ENCODE measurements at regions not wholly inside any gene's neighbourhood (a gene's known extent, or its start where the extent isn't known, plus 50 kb on each side); places are given as distances from the start of the nearest gene placed in this dataset.

DNA sequence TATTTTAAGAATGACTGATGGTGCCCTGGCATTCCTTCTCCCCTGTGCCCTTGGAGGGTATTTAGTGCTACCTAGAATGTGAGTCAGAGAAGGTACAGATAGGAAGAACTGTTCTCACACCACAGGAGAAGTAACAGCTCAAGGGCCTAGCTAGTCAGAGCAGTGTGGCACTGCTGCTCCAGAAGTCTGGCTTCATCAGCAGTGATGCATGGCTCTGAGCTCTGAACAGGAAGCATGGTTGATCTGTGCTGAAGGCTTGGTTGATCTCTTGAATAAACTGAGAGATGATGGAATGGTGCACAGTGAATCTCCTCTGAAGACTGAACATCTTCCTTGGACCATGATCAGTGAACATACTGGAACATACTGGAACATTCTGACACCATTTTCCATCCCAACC, 425.3 kb upstream of the SLC35B3 start:
- Histone ChIP-seq H3K56ac (ENCODE audit: extremely low read depth, insufficient read depth, low read length) (no peak overlapping the region), H2BK20ac (ENCODE audit: low read depth, low read length) (no peak overlapping the region), H2BK120ac (ENCODE audit: low read depth, low read length) (no peak overlapping the region), H3K9me1 (ENCODE audit: insufficient read depth, low read length) (no peaks in the 10 kb centered on the region), H2BK15ac (ENCODE audit: low read depth, low read length) (no peak overlapping the region), H3K9me3 (ENCODE audit: control insufficient read depth, insufficient read depth, low read length) (peaks cover 14% of the 10 kb centered on the region), H4K91ac (ENCODE audit: insufficient read depth, low read depth, low read length) (no peak overlapping the region), H4K8ac (ENCODE audit: low read depth in 2 of 2, low read length in 2 of 2) (no peak overlapping the region), H3K27me3 (ENCODE audit: control insufficient read depth, insufficient read depth, low read length) (no peaks in the 10 kb centered on the region), H4K5ac (ENCODE audit: low read depth, low read length) (no peak overlapping the region), H3K79me1 (ENCODE audit: low read depth in 1 of 2, low read length in 2 of 2) (no peaks in the 10 kb centered on the region), H3K9ac (ENCODE audit: low read depth, low read length) (no peak overlapping the region), H3K23ac (ENCODE audit: low read depth, low read length) (no peak overlapping the region), H3K4me2 (ENCODE audit: low read depth, low read length) (no peak overlapping the region), H2AFZ (replicated peaks; ENCODE audit: low read length, poor library complexity) (no peak overlapping the region), H2BK5ac (ENCODE audit: low read depth, low read length, poor library complexity, severe bottlenecking) (no peak overlapping the region), H2AK5ac (ENCODE audit: low read depth, low read length) (no peak overlapping the region), H3K36me3 (ENCODE audit: control insufficient read depth, insufficient read depth, low read length) (no peaks in the 10 kb centered on the region), H3K18ac (ENCODE audit: low read depth, low read length) (no peak overlapping the region), H3K4ac (ENCODE audit: low read depth, low read length) (no peak overlapping the region), H3K4me1 (ENCODE audit: control insufficient read depth, insufficient read depth, low read length) (no peaks in the 10 kb centered on the region), H2AK9ac (replicated peaks; ENCODE audit: low read depth, low read length, poor library complexity) (no peak overlapping the region), H3K4me3 (ENCODE audit: insufficient read depth, low read depth, low read length) (no peak overlapping the region), H3K14ac (replicated peaks; ENCODE audit: low read depth, low read length) (no peak overlapping the region), H4K20me1 (ENCODE audit: insufficient read depth, low read length) (no peaks in the 10 kb centered on the region), H3K27ac (ENCODE audit: insufficient read depth, low read length) (no peak overlapping the region)
- DNase-seq: no peak
- intact Hi-C loops (cut with micrococcal nuclease): no loop called here
- CTCF ChIA-PET: no interaction called here
- in situ Hi-C loops (cut with MboI; ENCODE audit: low sequenced_read_pairs): no loop called here
- TF ChIP-seq MAZ (IDR thresholded peaks at IDR 0.05; ENCODE audit: borderline replicate concordance, low read depth, low read length) (no peak), RCOR1 (IDR thresholded peaks at IDR 0.05; ENCODE audit: insufficient replicate concordance, low read length) (no peak), CHD1 (IDR thresholded peaks at IDR 0.05; ENCODE audit: low read depth, low read length) (no peak), SMC3 (IDR thresholded peaks at IDR 0.05; ENCODE audit: low read depth, low read length) (no peak), RAD21 (IDR thresholded peaks at IDR 0.05; ENCODE audit: low read length) (no peak), NFE2L2 (IDR thresholded peaks at IDR 0.05; ENCODE audit: low read depth, low read length) (no peak), MAFK (IDR thresholded peaks at IDR 0.05; ENCODE audit: low read depth, low read length) (no peak), POLR2A (IDR thresholded peaks at IDR 0.05; ENCODE audit: low read depth, low read length) (no peak), FOS (IDR thresholded peaks at IDR 0.05; ENCODE audit: low read depth, low read length) (no peak), BHLHE40 (IDR thresholded peaks at IDR 0.05; ENCODE audit: low read depth, low read length) (no peak)
- TF ChIP-seq, protein P1, sequence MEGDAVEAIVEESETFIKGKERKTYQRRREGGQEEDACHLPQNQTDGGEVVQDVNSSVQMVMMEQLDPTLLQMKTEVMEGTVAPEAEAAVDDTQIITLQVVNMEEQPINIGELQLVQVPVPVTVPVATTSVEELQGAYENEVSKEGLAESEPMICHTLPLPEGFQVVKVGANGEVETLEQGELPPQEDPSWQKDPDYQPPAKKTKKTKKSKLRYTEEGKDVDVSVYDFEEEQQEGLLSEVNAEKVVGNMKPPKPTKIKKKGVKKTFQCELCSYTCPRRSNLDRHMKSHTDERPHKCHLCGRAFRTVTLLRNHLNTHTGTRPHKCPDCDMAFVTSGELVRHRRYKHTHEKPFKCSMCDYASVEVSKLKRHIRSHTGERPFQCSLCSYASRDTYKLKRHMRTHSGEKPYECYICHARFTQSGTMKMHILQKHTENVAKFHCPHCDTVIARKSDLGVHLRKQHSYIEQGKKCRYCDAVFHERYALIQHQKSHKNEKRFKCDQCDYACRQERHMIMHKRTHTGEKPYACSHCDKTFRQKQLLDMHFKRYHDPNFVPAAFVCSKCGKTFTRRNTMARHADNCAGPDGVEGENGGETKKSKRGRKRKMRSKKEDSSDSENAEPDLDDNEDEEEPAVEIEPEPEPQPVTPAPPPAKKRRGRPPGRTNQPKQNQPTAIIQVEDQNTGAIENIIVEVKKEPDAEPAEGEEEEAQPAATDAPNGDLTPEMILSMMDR (conservative IDR thresholded peaks at IDR 0.05; ENCODE audit: low read depth, low read length): no peak
- TF ChIP-seq, protein P2, sequence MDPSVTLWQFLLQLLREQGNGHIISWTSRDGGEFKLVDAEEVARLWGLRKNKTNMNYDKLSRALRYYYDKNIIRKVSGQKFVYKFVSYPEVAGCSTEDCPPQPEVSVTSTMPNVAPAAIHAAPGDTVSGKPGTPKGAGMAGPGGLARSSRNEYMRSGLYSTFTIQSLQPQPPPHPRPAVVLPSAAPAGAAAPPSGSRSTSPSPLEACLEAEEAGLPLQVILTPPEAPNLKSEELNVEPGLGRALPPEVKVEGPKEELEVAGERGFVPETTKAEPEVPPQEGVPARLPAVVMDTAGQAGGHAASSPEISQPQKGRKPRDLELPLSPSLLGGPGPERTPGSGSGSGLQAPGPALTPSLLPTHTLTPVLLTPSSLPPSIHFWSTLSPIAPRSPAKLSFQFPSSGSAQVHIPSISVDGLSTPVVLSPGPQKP (IDR thresholded peaks at IDR 0.05; ENCODE audit: borderline replicate concordance, low read depth, low read length): no peak
- POLR2A ChIA-PET (ENCODE audit: unreplicated experiment): no interaction called here
- dilution Hi-C loops (cut with HindIII; ENCODE audit: low sequenced_read_pairs, unreplicated experiment): no loop called here
- ATAC-seq (ENCODE audit: low read depth): no peak
- no TSS peak for BruUV-seq (replicated peaks)
